GM20431 (cell line): ENCODE measurements at regions not wholly inside any gene's neighbourhood (a gene's known extent, or its start where the extent isn't known, plus 50 kb on each side); places are given as distances from the start of the nearest gene placed in this dataset.

ENCODE experiments used
- in situ Hi-C: fragments of 300-500 bp; cut with MseI, MboI; formaldehyde crosslinking; loops from one replicate; pipeline ENCODE4 v1.15.0; 2020; ENCODE audit warnings: low sequenced_read_pairs; ENCODE audit not compliant: unreplicated experiment

DNA sequence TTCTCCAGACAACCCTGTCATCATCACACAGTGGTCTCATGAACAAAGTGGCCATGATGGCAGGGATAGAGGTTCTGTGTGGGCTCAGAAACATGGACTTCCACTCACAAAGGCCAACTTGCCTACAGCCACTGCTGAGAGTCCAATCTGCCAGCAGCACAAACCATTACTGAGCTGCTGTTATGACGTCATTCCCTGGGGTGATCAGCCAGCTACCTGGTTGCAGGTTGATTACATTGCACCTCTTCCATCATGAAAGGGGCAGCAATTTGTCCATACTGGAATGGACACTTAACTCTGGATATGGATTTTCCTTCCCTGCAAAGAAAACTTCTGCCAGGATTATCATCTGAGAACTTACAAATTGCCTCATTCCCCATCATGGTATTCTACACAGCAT, 1275.9 kb downstream of the TYW1 start:
- in situ Hi-C loops = no loop called here

DNA sequence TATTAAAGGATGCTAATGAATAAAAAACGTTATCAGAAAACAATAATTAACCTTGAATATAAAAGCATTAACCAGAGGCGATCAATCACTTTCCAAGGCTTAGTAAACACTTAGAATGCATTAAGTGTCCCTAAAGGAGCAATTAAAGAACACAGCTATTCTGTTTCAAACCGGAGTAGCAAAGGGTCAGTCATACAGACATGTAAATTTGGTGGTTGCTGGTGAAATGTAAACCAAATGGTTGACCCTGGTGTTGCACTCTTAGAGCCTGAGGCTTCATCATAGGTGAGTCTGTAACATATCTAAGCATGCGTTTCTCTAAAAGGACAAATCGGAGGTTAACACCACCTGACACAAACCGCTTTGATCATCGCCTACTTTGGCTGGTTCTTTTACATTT, 1280.1 kb downstream of the TYW1 start:
- in situ Hi-C loops = no loop called here

DNA sequence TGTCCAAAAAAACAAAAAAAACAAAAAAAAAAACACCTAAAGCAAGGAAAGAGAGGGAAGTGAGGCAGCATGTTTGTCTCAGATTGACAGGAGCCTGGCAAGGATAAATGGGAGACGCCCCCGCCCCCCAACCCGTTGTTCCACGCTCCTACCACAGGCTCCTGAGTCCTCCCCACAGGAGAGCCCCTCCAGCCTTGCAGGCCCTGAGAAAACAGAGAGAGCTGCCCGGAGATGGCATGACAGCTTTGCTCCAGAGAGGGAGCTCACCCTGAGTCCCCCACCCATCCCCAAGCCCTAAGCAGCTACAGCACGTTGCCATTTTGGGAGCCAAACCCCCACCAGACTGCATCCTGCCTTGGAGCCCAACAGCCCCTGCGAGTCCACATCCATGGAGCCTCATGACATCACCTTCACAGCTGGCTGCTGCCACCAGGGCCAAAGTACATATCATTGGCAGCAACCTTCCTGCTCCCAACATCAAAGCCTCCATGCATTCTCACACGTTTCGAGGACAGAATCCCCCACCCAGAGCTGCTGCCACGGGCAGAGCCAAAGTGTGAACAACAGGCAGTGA, 1283.3 kb downstream of the TYW1 start:
- in situ Hi-C loops = no loop called here

DNA sequence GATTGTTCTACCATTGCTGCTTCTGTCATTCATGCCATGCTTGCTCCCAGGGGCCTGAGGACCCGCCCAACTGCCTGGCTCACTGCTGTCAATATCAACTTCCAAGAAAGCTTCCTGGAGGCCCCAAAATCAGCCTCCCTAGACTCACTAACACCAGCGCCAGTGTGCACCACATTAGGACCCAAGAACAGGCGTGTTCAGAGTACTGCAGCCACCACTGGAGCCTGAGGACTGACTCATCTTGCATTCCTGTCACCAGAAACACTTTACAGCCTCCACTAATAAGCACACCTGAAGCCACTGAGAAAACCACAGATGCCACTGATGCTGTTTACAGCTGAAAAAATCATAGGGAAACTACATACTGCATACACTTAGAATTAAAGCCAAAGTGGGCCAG, 1284.3 kb downstream of the TYW1 start:
- in situ Hi-C loops = no loop called here

DNA sequence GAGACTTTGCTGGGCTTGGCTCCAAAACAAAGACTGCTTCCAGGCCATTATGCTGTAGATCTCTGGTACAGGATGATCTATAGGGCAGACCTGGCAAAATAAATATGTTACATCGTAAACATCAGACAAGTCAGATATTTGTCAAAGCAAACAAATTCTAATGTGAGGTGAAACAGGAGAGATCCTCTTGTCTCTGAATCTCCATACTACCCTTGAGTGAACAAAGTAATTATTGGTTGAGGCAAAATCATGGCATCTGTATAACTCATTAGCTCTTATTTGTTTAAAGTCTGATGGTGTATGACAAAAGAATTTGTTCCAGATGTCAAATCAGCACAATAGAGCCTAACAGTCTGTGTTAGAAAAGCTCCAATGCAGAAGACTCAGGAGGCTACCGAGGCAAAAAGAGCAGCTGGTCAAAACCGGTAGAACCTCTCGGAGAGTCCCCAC, 1291.5 kb downstream of the TYW1 start:
- in situ Hi-C loops = no loop called here

DNA sequence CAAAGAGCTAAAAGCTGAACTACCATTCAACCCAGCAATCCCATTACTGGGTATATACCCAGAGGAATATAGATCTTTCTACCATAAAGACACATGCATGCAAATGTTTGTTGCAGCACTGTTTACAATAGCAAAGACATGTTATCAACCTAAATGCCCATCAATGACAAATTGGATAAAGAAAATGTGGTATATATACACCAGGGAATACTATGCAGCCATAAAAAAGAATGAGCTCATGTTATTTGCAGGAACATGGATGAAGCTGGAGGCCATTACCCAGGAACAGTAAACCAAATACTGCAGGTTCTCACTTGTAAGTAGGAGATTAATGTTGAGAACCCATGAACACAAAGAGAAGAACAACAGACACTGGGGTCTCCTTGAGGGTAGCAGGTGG, 1295.1 kb downstream of the TYW1 start:
- in situ Hi-C loops = no loop called here

DNA sequence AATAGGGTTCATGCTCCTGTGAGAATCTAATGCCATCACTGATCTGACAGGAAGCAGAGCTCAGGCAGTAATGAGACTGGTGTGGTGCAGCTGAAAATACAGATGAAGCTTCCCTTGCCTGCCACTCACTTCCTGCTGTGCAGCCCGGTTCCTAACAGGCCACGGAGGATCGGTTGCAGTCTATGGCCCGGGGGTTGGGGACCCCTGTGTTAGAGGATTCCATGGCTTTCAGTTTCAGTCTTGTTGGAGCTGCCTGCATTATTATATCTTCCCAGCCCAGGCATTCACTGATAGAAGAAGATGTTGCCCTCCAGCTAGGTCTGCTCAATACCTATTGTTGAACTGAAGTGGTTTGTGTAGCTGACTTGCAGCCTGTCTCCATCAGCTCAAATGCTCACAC, 1298.8 kb downstream of the TYW1 start:
- in situ Hi-C loops = no loop called here

DNA sequence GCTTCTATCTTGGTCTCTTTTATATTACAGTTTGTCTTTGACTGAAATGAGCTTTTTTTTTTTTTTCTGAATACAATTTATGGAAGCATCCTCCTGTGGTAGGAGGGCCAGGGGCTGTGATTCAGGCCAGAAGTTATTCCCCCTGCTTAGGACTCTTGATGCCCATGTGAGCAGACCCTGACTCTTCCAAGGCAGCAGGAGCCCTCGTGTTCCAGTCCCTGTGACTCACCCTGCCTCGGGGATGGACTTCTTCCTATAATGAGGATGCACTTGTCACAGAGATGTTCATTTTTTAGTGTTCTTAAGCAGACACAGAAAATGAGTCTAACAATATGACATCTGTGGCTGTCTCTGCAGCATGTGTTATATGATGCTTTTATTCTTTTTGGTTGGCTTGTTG, 1293.7 kb upstream of the AUTS2 start:
- in situ Hi-C loops = no loop called here

DNA sequence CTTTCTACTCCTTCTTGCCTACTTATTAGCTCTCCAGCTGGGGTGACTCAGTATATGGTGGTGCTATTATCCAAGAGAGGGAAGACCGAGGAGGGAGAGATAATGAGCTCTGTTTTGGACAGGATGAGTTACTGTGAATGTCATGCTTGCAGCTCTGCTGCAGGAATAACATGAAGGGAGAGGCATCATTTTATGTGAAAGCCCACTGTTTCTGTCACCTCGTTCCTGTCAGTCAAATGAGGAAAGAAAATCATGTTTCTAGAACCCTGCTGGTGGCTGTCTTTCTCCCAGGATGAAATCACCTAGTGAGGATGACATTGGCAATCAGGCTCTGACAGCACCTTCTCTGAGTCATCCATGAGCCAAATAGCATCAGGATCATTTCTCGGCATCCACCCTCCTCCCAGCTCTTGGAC, 1291.6 kb upstream of the AUTS2 start:
- in situ Hi-C loops = no loop called here

DNA sequence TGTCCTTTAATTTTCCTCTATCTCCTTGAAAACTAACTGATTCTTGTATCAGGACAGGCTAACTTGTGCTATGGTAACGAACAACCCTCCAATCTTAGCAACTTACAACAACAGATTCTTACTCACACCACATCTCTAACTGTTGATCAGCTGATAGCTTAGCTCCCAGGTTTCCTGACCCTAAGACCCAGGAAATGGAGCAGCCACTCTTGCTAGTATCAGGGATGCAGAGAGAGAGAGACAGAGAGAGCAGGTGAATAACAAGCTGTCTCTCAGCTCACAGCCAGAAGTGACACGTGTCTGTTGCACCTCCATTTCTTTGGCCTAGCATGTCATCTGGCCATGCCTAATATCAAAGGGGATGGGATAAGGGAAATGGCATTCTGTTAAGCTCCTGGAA, 1289.0 kb upstream of the AUTS2 start:
- in situ Hi-C loops = no loop called here

DNA sequence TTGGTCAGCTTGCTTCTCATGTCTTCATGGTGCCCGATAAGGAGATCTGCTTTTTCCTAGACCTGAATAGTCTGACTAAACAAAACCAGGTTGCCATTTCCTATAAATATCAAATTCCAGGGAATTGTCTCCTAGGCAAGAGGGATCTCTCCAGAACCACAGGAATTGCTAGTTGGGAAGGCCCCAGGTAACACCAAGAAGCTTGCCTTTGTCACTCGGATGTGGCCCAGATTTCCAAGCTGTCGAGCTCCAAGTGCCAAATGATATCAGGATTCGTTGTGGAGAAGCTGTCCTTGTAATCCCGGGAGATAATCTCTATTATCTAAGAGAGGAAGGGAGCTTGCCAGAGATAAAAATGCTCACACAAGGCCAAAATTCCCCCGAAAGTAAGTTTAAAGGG, 1288.5 kb upstream of the AUTS2 start:
- in situ Hi-C loops = no loop called here

DNA sequence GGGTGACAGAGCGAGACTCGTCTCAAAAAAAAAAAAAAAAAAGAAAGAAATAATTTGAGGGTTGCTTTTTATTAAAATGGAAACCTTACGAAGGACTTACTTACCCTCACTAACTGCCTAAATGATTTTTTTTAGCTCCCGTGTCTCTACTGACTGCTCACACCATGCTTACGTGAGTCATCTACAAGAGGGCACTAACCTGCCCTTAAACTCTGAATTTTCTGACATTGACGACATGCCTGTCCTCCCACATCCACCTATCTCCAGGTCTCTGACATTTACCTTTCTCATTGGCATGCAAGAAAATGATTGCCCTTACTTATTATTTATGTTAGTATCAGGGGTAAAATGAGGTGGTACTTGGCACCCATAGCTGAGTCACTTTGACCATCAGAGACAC, 1286.3 kb upstream of the AUTS2 start:
- in situ Hi-C loops = no loop called here

DNA sequence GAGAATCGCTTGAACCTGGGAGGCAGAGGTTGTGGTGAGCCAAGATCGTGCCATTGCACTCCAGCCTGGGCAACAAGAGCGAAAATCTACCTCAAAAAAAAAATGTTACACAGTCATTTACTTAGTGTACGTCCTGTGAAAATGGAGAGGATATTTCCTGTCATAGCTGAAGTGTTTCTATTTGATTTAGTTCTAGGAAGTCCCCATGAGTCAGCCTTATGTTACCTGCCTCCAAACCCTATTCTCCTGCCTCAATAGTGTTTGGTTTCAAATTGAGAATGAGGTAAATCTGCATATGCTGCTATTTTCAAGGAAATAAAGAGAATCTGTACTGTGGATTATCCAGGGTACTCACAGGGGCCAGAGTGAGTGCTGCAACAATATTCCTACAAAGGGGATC, 1284.5 kb upstream of the AUTS2 start:
- in situ Hi-C loops = no loop called here

DNA sequence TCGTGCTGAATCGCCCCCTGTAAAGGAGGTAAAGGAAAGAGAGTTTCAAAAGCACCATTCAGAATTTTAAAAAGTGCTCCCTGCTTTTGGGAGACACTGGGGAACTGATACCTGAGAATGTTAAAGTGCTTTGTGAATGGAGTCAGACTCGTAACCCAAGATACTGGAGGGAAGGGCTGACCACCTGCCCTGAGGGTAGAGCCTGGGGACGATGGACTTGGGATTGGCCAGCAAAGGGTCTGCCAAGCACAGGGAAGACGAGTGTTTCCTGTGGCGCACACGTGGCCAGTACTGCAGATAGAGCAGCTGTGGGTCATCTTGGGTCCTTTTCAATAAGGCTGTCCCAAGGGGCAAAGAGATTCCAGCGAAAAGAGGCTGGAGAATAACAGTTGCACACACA, 1284.1 kb upstream of the AUTS2 start:
- in situ Hi-C loops = no loop called here

DNA sequence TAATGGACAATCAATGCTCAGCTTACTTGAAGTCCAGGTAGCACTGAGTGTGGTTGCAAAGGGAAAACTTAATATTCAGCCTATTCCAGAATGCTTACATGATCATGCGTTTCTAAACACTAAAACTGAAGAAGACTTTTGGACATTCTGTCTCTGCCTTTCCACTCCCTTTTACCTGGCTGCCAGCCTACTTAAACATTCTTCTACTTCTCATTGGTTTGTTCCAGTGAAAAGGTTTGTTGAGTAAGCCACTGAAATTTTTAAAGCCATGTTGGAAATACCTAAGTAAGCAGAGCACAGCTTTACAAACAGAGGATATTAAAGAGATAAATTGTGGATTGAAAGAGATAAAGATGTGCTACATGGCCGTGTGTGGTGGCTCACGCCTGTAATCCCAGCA, 1280.8 kb upstream of the AUTS2 start:
- in situ Hi-C loops = no loop called here

DNA sequence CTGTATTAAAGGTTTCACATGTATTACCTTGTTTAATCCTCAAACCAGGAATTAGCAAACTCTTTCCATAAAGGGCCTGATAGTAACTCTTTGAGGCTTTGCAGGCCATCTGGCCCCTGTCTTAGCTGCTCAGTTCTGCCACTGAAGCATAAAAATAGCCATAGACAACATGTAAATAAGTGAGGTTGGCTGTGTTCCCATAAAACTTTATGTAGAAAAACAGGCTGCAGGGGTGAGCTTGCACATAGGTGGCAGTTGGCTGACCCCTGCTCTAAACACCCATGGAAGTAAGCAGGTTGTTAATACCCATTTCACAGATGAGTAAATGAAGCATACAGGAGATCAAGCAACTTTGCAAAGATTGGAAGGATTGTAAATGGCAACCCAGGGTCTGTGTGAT, 1279.2 kb upstream of the AUTS2 start:
- in situ Hi-C loops = no loop called here

DNA sequence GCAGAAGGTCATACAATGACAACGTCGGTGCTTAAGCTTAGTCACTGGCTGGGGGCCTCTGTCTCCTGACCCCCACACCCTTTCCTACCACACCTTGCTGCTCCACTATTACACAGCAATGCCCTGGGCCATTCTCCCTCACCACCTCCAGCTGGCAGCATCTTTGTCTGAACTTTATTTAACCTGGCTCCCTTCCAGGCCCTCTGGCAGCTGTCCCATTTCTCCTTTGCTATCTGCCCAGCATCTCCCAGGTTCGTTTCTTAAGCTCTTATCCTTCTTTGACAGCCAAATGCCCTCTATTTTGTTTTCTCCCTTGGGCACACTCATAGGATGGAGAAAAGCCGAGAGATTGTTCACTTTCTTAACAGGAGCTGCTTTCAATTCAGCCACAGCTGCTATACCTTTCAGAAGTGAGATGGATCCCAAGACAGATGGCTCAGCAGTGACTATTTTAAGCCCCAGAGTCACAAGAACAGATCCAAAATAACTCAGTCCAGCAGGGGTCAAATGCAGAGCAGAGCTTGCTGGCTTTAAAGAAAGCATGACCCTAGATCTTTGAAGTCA, 1277.1 kb upstream of the AUTS2 start:
- in situ Hi-C loops = no loop called here

DNA sequence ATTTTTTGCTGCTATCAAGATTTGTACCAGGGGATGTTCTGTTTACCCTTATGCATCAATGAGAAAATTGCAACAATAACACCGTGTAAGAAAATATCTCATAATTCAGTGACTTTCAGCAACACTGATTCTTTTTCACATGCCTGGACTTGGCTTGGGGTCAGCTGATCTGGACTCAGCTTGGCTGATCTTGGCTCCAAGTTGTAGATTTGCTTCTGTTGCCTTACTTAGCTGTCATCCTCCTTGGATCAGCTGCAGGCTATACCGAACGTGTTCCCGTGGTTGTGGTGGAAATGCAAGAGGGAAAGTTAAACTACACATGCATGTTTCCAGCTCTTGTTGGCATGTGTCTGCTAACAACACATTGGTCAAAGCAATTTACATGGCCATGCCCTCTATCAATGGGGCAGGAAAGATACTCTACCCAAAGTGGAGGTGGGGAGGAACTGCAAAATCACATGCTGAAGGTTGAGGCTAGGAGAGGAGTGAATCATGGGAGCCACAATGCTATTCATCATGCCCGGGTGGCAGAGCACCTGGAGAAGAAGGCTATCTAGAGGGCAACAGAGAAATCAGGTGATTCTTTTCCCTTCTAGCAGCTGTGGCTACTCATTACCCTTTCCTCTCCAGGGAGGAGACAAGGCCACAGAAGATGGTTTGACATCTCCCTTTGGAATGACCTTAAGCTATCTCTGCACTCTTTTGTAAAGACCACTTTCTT, 1276.3 kb upstream of the AUTS2 start:
- in situ Hi-C loops = no loop called here

DNA sequence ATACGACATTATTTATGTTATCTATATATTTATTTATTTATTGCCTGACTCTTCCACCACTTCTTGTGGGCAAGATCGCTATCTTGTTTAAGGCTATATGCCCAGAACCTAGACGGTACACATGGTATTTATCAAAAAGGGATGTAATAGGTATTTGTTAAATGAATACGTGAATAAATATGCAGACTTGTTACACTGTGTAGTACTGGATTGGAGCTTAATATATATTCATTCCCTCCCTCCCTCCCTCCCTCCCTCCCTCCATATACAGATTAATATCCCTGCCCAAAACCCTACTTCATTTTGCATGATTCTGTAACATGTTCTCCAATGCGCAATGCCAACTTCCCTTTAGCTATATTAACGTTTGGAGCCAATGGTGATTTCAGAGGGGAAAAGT, 1273.7 kb upstream of the AUTS2 start:
- in situ Hi-C loops = no loop called here

DNA sequence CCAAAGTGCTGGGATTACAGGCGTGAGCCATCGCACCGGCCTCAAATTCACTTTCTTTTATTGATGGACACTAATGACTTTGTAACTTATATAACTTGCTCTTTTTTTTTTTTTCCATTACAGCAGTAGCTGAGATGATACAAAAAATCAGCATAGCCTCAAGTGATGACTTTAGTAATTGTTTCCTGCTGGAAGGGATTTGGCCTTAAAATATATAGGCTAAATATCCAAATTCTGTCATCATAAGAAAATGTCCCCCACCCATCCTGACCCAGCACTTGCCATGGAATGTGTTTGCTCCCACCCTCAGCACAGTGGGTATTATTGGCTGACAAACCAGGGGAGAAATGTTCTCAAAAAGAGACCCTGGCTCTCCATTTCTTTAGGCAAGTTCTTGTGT, 1264.1 kb upstream of the AUTS2 start:
- in situ Hi-C loops = no loop called here

DNA sequence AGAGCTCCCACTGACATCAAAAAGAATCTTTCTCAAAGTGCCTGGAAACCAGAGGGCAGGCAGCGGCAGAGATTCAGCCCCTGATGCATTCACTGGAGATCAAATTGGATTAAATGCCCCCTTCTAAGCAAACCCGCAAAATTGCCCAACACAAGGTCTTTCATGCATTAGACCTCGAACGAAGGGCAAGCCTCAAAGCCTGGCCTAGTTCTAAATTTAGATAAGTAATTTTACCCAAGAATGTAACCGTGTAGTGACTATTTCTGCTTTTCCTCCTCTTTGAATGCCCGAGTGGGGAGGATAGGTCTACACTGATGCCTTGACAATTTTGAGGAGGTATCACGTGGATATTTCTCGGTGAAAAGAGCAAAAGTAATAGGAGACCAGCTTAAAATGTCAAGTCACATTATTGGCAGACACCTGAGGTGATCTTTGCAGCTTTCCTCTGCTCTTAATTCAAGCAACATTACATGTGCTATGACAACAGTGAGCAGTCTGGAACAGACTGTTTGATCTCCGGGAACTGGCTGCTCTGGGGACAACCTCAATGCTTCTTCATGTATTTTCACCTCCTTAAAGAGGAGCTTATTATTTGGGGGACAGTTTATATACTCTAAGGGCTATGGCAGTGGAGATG, 1263.5 kb upstream of the AUTS2 start:
- in situ Hi-C loops = no loop called here
